VCaP (cell line): ENCODE measurements at regions not wholly inside any gene's neighbourhood (a gene's known extent, or its start where the extent isn't known, plus 50 kb on each side); places are given as distances from the start of the nearest gene placed in this dataset.

ENCODE experiments used
- H3K27ac ChIP-seq: fragments of 450-650 bp; 2 replicates; pipeline ENCODE4 v1.5.1; 2017
- CTCF ChIP-seq: fragments of 450-650 bp; conservative IDR thresholded peaks from 2 replicates; pipeline ENCODE4 v1.5.1; 2017; ENCODE audit warnings: mild to moderate bottlenecking, moderate library complexity

DNA sequence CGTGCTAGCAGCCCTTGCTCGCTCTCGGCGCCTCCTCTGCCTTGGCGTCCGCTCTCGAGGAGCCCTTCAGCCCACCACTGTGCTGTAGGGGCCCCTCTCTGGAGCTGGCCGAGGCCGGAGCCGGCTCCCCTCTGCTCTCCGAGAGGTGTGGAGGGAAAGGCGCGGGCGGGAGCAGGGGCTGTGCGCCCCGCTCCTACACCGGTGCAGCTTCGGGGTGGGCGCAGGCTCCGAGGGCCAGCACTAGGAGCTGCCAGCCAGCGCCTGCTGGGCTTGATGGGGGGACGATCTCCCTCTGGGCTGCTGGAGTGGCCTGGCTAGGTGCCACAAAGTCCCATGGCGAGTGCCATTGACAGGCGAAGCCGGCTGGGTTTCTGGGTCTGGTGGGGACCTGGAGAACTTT, 365.5 kb downstream of the SLITRK1 start:
- TF ChIP-seq CTCF = no peak

GRCh38 chr13:83515268-83516015, 366.8 kb downstream of the SLITRK1 start:
- H3K27ac ChIP-seq = no peak overlapping the region
- no peak for TF ChIP-seq CTCF

More for the DNA sequence above, 365.5 kb downstream of the SLITRK1 start:
- H3K27ac ChIP-seq = no peak overlapping the region

- TF ChIP-seq CTCF = no peak
- no peak overlapping the region for H3K27ac ChIP-seq
These were observed 373.4 kb downstream of the SLITRK1 start for GRCh38 chr13:83508771-83509301.

- no peak overlapping the region for H3K27ac ChIP-seq
- no peak for TF ChIP-seq CTCF
These were observed 378.9 kb downstream of the SLITRK1 start for GRCh38 chr13:83503424-83503823.

GRCh38 chr13:83499286-83499685, 383.0 kb downstream of the SLITRK1 start:
- H3K27ac ChIP-seq = no peak overlapping the region
- TF ChIP-seq CTCF = no peak

GRCh38 chr13:83498481-83499190, 383.6 kb downstream of the SLITRK1 start:
- TF ChIP-seq CTCF = no peak
- no peak overlapping the region for H3K27ac ChIP-seq

DNA sequence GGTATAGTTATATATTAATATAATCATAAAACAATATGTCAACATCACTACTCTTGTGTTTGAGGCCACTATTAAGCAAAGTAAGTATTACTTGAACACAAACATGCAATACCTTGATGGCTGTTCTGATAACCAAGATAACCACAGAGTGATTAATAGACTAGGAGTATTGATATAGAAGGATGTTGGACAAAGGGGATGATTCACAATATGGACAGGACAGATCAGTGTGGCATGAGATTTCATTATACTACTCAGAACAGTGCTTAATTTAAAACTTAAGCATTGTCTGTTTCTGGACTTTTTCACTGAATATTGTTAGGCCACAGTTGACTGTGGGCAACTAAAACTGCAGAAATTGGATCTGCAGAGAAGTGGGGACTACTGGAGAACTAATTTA, 384.2 kb downstream of the SLITRK1 start:
- TF ChIP-seq CTCF = no peak
- no peak overlapping the region for H3K27ac ChIP-seq
